ENCODE measurements at regions not wholly inside any gene's neighbourhood (a gene's known extent, or its start where the extent isn't known, plus 50 kb on each side); places are given as distances from the start of the nearest gene placed in this dataset.
A peak's percentile ranks its signal among the peaks of the same experiment; 100 is the strongest.

- no peaks in the 10 kb centered on the region for H3K27me3 ChIP-seq (replicated peaks; ENCODE audit: control insufficient read depth, insufficient read depth, low read length)
- H3K4me1 ChIP-seq (ENCODE audit: control insufficient read depth, insufficient read depth, low read length), result peaks cover 29% of the 10 kb centered on the region
- H3K9me3 ChIP-seq (ENCODE audit: control insufficient read depth, low read length), result no peaks in the 10 kb centered on the region
- DNase-seq (ENCODE audit: low read depth), result no peak
- H3K36me3 ChIP-seq (ENCODE audit: control insufficient read depth, insufficient read depth, low read length, severe bottlenecking), result no peaks in the 10 kb centered on the region
- no peak overlapping the region for H3K9ac ChIP-seq (ENCODE audit: low read length)
- no peak overlapping the region for H3K4me3 ChIP-seq (ENCODE audit: low read length)
Measured at GRCh38 chr7:22586101-22586785, 86.3 kb upstream of the STEAP1B start.

GRCh38 chr7:22584179-22584578 lies 84.2 kb upstream of the STEAP1B start:
- H3K4me3 ChIP-seq (ENCODE audit: low read length), result no peak overlapping the region
- no peak overlapping the region for H3K9ac ChIP-seq (ENCODE audit: low read length)
- H3K9me3 ChIP-seq (ENCODE audit: control insufficient read depth, low read length), result no peaks in the 10 kb centered on the region
- no peaks in the 10 kb centered on the region for H3K27me3 ChIP-seq (replicated peaks; ENCODE audit: control insufficient read depth, insufficient read depth, low read length)
- H3K4me1 ChIP-seq (ENCODE audit: control insufficient read depth, insufficient read depth, low read length), result peaks cover 11% of the 10 kb centered on the region
- DNase-seq (ENCODE audit: low read depth), result no peak
- H3K36me3 ChIP-seq (ENCODE audit: control insufficient read depth, insufficient read depth, low read length, severe bottlenecking), result no peaks in the 10 kb centered on the region

GRCh38 chr7:22582863-22583622 lies 83.1 kb upstream of the STEAP1B start:
- Histone ChIP-seq H3K4me1 (ENCODE audit: control insufficient read depth, insufficient read depth, low read length) (peaks cover 16% of the 10 kb centered on the region), H3K4me3 (ENCODE audit: low read length) (no peak overlapping the region)
- peak; percentile 71 for DNase-seq (ENCODE audit: low read depth)

GRCh38 chr7:22581099-22581498 lies 81.1 kb upstream of the STEAP1B start:
- no peaks in the 10 kb centered on the region for H3K27me3 ChIP-seq (replicated peaks; ENCODE audit: control insufficient read depth, insufficient read depth, low read length)
- H3K9ac ChIP-seq (ENCODE audit: low read length), result no peak overlapping the region
- DNase-seq (ENCODE audit: low read depth), result no peak
- no peaks in the 10 kb centered on the region for H3K36me3 ChIP-seq (ENCODE audit: control insufficient read depth, insufficient read depth, low read length, severe bottlenecking)
- no peak overlapping the region for H3K4me3 ChIP-seq (ENCODE audit: low read length)
- peaks cover 20% of the 10 kb centered on the region for H3K4me1 ChIP-seq (ENCODE audit: control insufficient read depth, insufficient read depth, low read length)
- H3K9me3 ChIP-seq (ENCODE audit: control insufficient read depth, low read length), result peaks cover 5% of the 10 kb centered on the region

More at GRCh38 chr7:22582863-22583622, 83.1 kb upstream of the STEAP1B start:
- Histone ChIP-seq H3K9ac (ENCODE audit: low read length) (no peak overlapping the region), H3K27me3 (replicated peaks; ENCODE audit: control insufficient read depth, insufficient read depth, low read length) (no peaks in the 10 kb centered on the region), H3K9me3 (ENCODE audit: control insufficient read depth, low read length) (peaks cover 5% of the 10 kb centered on the region), H3K36me3 (ENCODE audit: control insufficient read depth, insufficient read depth, low read length, severe bottlenecking) (no peaks in the 10 kb centered on the region)

- no peak for DNase-seq (ENCODE audit: low read depth)
- Histone ChIP-seq H3K36me3 (ENCODE audit: control insufficient read depth, insufficient read depth, low read length, severe bottlenecking) (no peaks in the 10 kb centered on the region), H3K27me3 (replicated peaks; ENCODE audit: control insufficient read depth, insufficient read depth, low read length) (no peaks in the 10 kb centered on the region), H3K9ac (ENCODE audit: low read length) (no peak overlapping the region), H3K4me3 (ENCODE audit: low read length) (no peak overlapping the region), H3K4me1 (ENCODE audit: control insufficient read depth, insufficient read depth, low read length) (peaks cover 26% of the 10 kb centered on the region), H3K9me3 (ENCODE audit: control insufficient read depth, low read length) (peaks cover 5% of the 10 kb centered on the region)
Measured at GRCh38 chr7:22579961-22580360, 80.0 kb upstream of the STEAP1B start.

GRCh38 chr7:22578007-22578733 lies 78.2 kb upstream of the STEAP1B start:
- Histone ChIP-seq H3K36me3 (ENCODE audit: control insufficient read depth, insufficient read depth, low read length, severe bottlenecking) (no peaks in the 10 kb centered on the region), H3K9me3 (ENCODE audit: control insufficient read depth, low read length) (peaks cover 5% of the 10 kb centered on the region), H3K4me1 (ENCODE audit: control insufficient read depth, insufficient read depth, low read length) (peaks cover 34% of the 10 kb centered on the region), H3K4me3 (ENCODE audit: low read length) (peak overlapping the region; percentile 49), H3K27me3 (replicated peaks; ENCODE audit: control insufficient read depth, insufficient read depth, low read length) (no peaks in the 10 kb centered on the region), H3K9ac (ENCODE audit: low read length) (peak overlapping the region; percentile 41)
- peak; percentile 45 for DNase-seq (ENCODE audit: low read depth)

GRCh38 chr7:22577470-22578001 lies 77.5 kb upstream of the STEAP1B start:
- Histone ChIP-seq H3K9ac (ENCODE audit: low read length) (peak overlapping the region; percentile 63), H3K9me3 (ENCODE audit: control insufficient read depth, low read length) (peaks cover 5% of the 10 kb centered on the region), H3K4me3 (ENCODE audit: low read length) (peak overlapping the region; percentile 49), H3K36me3 (ENCODE audit: control insufficient read depth, insufficient read depth, low read length, severe bottlenecking) (no peaks in the 10 kb centered on the region), H3K4me1 (ENCODE audit: control insufficient read depth, insufficient read depth, low read length) (peaks cover 35% of the 10 kb centered on the region), H3K27me3 (replicated peaks; ENCODE audit: control insufficient read depth, insufficient read depth, low read length) (no peaks in the 10 kb centered on the region)
- peak; percentile 96 for DNase-seq (ENCODE audit: low read depth)

- Histone ChIP-seq H3K36me3 (ENCODE audit: control insufficient read depth, insufficient read depth, low read length, severe bottlenecking) (no peaks in the 10 kb centered on the region), H3K9ac (ENCODE audit: low read length) (peak overlapping the region; percentile 63), H3K27me3 (replicated peaks; ENCODE audit: control insufficient read depth, insufficient read depth, low read length) (no peaks in the 10 kb centered on the region), H3K4me1 (ENCODE audit: control insufficient read depth, insufficient read depth, low read length) (peaks cover 41% of the 10 kb centered on the region), H3K4me3 (ENCODE audit: low read length) (no peak overlapping the region), H3K9me3 (ENCODE audit: control insufficient read depth, low read length) (peaks cover 5% of the 10 kb centered on the region)
- no peak for DNase-seq (ENCODE audit: low read depth)
Measured at GRCh38 chr7:22576612-22577469, 76.9 kb upstream of the STEAP1B start.

GRCh38 chr7:22574754-22575520 lies 74.9 kb upstream of the STEAP1B start:
- Histone ChIP-seq H3K36me3 (ENCODE audit: control insufficient read depth, insufficient read depth, low read length, severe bottlenecking) (no peaks in the 10 kb centered on the region), H3K9me3 (ENCODE audit: control insufficient read depth, low read length) (peaks cover 5% of the 10 kb centered on the region), H3K27me3 (replicated peaks; ENCODE audit: control insufficient read depth, insufficient read depth, low read length) (no peaks in the 10 kb centered on the region), H3K9ac (ENCODE audit: low read length) (no peak overlapping the region), H3K4me3 (ENCODE audit: low read length) (no peak overlapping the region), H3K4me1 (ENCODE audit: control insufficient read depth, insufficient read depth, low read length) (peaks cover 43% of the 10 kb centered on the region)
- DNase-seq (ENCODE audit: low read depth), result no peak

- peaks cover 35% of the 10 kb centered on the region for H3K4me1 ChIP-seq (ENCODE audit: control insufficient read depth, insufficient read depth, low read length)
- H3K36me3 ChIP-seq (ENCODE audit: control insufficient read depth, insufficient read depth, low read length, severe bottlenecking), result no peaks in the 10 kb centered on the region
- DNase-seq (ENCODE audit: low read depth), result peak; percentile 59
- no peaks in the 10 kb centered on the region for H3K9me3 ChIP-seq (ENCODE audit: control insufficient read depth, low read length)
- no peak overlapping the region for H3K4me3 ChIP-seq (ENCODE audit: low read length)
- no peaks in the 10 kb centered on the region for H3K27me3 ChIP-seq (replicated peaks; ENCODE audit: control insufficient read depth, insufficient read depth, low read length)
- H3K9ac ChIP-seq (ENCODE audit: low read length), result no peak overlapping the region
Measured at GRCh38 chr7:22572937-22573336, 72.9 kb upstream of the STEAP1B start.
